Activated gamma-delta T cell treated with anti-CD3 and anti-CD28 coated beads, Interleukin-2, amount 50 U/mL, for 16 hours (primary cell): ENCODE measurements at regions not wholly inside any gene's neighbourhood (a gene's known extent, or its start where the extent isn't known, plus 50 kb on each side); places are given as distances from the start of the nearest gene placed in this dataset.

Source experiments
- DNase-seq: peaks from one replicate; pipeline ENCODE4 v3.0.0-alpha.2; 2020; ENCODE audit warnings: low read depth

DNA sequence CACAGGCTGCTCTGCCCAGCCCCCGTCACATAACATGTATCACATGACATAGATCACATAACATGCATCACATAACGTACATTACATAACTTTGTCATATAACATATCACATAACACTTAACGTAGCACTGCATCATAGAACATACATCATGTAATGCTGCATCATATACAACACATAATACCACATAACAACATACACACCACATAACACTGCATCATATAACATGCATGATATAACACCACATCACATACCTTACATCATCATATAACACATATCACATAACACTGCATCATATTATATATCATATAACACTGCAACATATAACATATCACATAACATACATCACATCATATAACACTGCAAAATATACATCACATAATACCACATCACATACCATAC, 83.8 kb downstream of the AXIN2 start:
- DNase-seq = no peak

DNA sequence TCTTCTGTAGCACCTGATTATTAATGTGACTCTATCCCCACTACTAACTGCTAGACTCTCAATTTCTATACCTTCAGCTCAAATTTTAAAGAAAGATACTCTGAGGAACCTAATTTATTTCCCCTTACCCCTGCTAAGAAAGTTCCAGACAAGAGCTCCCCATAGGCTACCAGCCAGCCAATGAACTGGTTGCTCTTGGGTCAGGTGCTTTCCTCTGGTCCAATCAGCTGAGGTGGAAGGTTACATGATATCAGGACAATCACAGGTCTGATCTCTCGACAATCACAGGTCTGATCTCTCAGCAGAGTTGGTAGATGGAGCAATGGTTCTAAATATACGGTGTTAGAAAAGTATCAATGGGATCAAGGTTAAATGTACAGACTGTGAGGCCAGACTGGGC, 86.8 kb downstream of the AXIN2 start:
- no peak for DNase-seq

DNA sequence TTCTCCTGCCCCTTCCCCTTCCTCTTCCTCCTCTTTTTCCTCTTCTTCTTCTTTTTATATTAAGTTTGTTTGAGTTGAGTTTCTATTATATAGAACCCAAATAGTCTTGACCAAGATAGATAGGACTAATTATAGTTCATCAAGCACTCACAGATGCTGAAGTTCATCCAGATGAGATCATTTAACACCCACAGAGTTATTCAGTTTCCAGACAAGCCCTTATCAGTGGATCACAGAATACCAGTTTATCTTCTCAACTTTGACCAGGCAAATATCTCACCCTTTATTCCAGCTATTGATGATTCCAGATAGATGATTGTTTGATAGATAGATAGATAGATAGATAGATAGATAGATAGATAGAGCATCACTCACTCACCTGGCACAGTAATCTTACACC, 87.5 kb downstream of the AXIN2 start:
- DNase-seq = no peak

DNA sequence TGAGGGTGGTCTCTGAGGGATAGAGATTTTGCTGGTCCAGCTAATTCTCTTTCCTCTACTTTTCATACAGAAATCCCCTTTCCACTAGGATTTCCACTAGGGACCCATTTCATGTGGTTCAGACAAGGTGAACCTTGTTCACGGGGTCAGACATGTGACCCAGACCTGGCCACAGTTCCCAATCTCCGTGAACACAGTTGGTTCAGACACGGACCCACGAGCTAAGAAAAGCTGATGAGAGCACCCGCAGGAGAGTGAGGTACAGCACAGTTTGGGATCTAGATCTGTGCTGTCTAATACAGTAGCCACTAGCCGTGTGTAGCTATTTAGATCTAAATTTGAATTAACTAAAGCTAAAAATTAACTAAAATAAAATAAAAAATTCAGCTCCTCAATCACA, 88.1 kb downstream of the AXIN2 start:
- DNase-seq = no peak

DNA sequence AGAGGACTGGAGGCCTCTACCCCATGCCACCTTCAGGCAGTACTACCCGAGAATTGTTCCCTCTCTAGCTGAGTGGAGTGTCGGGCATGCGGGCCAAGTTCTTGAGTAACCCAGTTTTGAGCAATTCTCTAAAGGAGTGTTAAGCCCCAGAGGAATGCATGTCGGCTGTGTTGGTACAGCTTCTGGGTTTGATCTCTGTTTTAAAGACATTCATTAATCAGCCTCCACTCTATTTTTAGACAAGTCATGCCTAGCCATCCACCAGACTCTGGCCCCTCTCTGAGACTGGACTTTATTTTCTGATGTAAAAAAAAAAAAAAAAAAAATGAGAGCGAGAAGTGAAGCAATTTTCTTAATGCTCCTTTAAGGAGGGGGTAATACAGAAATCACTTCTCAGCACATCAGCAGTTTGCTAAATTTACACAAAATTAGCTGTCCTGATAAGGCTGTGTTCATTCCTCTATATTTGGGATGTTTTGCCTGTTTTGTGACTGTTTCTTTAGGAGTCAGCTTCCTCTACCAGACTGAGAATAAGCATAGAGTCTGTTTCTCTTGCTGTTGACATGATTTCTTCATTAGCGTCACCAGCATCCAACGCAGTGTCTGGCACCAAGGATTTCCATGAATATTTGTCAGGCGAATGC, 88.7 kb downstream of the AXIN2 start:
- DNase-seq = no peak

DNA sequence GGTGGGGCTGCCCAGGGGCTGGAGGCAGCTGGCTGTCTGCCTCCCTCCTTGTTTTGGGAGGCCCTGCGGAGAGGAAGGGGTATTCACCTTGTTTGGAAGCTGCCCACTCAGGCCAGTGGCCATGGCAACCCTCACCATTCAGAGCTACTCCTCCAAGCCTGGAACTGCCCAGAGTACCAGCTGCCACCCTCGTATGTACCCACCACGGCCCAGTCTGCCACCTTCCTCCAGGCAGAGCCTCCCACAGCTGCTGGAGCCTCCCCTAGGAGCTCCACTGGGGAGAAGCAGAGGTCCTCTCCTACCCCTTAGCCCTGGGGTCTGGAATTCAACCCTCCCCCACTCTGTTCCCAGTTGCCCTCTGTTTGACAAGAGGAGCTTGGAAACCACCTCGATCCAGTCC, 90.7 kb downstream of the AXIN2 start:
- DNase-seq = no peak

DNA sequence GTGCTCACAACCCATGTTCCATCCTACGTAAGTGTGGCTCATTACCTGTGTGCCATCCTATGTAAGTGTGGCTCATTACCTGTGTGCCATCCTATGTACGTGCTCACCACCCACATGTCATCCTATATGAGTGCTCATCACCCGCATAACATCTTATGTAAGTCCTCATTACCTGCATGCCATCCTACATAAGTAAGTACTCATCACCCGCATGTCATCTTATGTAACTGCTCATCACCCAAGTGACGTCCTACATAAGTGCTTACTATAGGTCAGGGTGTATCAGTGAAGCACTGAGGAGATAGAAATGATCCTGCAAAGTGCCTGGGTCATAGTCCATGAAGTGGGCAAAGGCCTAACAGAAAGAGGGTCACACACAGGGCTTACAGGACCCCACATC, 93.1 kb downstream of the AXIN2 start:
- no peak for DNase-seq

DNA sequence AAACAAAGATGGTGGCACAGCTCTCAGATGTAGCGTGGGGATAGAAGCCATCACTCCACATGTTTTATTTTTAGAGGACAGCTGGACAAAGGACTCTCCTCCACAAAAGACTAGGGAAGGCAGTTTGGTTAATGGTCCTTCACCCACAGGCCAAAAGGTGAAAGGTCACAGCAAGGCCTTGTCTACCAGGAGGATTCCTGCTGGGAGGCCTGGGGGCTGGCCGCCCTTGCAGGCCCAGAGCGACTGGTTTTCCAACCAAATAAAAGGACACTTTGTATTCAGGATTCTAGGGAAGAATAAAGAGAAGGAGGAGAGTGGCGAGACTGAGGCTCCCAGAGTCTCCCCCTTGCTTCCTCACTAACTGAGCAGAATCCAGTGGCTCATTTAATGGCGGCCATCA, 94.3 kb downstream of the AXIN2 start:
- no peak for DNase-seq

DNA sequence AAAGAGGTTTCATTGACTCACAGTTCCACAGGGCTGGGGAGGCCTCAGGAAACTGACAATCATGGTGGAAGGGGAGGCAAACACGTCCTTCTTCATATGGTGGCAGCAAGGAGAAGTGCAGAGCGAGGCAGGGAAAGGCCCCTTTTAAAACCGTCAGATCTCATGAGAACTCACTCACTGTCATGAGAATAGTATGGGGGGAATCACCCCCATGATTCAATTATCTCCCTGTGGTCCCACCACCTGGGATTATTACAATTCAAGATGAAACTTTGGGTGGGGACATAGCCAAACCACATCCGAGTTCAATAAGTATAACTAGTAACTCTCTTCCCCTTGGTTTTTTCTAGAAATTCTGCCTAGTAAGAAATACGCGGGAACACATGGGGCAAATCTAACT, 94.9 kb downstream of the AXIN2 start:
- DNase-seq = no peak

DNA sequence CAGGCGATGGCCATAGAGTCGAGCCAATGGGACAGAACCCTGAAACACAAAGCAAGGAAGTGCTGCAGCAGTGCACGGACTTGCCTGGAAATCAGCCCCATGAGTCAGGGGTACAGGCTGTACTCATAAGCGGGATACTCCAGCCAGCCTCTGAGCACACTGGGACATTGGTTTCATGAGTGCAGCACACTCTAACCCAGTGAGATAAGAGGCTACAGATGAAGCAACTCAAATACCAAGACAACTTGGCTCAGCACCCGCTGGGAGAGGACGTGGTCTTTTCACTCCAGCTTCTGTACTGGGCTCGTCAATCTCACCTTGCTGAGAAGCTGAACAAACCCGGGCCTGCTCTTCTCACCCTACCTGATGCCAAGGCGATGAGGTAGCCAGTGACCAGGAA, 98.2 kb downstream of the AXIN2 start:
- no peak for DNase-seq

DNA sequence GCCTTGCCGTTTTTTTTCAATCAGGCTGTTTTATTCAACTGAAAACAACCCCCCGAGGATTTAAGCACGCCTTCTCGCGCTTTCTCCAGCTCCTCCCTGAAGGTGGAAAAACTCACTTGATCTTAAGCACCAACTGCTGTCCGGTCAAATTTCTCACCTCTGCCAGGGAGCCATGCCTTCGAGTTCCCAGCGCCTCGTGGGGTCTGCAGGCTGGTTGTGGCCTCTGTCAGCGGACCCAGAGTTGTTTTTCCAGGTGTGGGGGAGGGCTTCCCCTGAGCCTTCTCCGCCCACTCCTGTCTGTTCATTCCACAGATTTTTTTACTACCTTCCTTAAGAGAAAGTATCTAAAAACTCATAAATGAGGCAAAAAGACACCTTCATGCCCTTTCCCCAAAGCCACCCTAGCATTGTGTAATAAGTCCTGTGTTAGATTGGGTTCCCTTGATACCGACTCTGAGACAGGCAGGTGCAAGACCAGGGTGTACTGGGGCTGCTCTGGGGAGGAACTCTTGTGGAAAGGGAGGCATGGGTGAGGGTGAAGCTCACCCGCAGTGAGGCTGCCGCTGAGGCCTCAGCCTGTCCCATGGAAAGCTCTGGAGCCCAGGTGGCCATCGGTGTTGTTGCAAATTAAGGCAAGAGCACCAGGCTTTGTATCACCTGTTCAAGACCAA, 101.6 kb downstream of the AXIN2 start:
- DNase-seq = no peak

DNA sequence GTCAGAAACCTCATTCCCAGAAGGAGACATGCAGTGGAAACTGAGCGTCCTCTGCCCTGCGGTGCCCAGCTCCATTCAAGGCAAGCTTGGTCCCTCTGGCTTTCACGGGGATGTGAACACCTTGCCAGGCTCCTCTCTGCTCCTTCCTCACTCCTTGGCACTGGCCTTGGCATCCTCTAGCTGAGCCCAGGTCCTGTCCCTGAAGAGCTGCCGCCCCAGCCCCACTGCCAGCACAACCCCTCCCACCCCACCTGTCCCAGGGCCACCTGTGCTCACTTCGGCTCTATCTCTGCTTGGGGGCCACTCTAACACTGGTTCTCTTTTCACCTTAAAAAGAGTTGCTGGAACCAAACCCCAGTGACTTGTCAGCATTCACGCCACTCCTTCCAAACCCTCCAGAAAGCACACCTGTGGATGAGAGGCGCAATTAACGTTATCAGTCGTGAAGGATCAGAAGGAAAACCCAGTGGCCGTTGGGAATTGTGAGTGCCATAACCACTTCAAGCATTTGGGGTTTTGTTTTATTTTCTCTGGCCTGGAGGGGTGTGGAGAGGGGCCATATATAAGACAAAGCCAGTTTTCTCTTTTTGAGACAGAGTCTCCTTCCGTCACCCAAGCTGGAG, 103.7 kb downstream of the AXIN2 start:
- no peak for DNase-seq

DNA sequence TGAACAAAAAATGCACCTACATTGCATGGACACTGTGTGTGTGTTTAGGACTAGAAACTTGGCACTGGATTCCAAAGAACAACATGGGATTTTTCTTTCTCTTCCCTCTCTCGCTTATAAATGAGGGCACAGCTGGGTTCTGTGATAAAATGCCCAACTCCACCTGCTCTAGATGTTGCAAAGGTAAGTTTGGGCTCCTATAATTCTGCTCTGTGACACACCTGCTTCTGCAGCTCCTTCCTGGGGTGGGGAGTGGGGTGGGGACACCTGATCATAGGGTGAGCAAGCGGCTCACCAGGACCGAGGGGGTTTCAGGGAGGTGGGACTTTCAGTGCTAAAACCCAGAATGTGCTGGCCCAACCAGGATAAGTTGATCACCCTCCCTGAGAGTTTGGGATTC, 104.3 kb downstream of the AXIN2 start:
- no peak for DNase-seq

DNA sequence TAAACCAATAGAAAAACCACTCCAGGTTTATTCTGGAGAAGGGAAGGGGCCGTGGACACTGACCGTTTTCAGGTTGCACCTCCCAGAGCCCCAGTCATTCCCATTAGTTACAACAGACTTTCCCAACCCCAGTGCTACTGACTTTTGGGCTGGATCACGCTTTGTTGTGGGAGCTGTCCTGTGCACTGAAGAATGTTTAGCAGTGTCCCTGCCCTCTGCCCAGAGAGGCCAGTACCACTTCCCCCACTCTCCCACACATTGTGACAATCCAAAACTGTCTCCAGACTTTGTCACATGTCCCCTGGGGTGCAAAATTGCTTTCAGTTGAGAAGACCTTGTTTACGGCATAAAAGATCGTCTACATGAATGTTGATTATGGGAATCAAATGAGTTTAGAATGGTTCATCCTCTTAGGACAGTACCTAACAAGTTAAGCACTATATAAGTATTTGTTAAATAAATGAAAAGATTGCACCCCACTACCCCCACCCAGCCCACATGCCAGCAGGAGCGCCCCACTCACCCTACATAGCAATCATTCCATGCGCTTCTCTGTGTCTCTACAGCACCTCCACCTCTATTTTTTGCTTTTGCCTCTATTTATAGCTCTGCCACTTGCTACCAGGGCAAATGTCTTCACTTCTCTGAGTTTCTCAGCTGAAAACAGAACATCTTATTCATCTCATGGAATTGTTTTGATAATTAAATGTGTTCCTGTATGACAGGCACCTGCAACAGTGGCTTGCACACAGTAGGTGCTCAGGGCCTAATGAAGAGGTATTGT, 104.9 kb downstream of the AXIN2 start:
- no peak for DNase-seq

DNA sequence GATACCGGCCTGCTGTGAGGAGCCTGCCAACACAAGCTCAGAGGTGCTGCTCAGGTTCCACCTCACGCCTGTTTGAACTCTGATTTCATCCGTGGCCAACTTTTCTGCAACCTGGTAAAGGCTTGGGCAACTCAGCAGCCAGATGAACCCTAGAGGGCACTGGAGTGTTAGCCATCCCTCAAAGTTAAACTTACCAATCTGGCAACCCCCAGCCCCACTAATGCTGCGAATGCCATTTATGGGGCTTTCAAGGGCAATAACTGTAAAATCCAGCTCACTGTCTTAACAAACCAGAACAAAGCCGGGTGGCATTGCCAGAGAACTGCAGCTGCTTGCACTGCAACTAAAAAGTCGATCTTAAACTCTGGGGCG, 105.5 kb downstream of the AXIN2 start:
- no peak for DNase-seq

DNA sequence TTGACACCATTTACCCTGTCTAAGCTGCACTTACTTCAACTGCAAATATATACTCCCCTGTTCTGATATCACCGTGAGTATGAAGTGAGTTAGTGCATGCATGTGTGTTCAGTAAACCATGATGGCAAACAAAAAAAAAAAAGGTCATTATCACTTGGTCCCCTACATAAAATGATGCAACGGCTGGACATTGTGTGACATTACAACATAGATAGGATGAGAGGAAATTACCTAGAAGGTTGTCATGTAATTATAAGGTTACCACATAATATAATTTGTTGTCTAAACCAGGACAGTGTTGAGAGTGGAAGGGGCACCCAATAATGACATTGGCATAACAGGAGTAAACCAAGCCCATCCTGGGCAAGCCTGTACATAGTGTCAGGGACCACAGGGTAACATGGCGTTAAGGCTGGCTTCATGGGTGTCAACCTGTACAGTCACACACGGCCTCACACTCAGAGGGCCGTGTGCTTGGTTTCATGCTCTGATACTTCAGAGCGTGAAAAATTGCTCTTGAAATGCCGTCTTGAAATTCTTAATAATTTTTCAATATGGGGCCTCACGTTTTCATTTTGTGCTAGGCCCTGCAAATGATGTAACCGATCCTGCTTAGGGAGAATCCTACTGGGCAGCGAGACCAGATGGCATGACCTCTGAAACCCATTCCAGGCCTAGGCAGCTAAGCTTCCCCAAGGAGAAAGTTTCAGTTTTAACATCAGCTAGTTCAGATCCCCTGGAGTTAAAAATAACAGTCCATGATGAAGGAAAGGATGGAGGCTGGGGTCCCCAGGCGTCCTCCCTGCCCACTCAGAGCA, 106.1 kb downstream of the AXIN2 start:
- DNase-seq = no peak

DNA sequence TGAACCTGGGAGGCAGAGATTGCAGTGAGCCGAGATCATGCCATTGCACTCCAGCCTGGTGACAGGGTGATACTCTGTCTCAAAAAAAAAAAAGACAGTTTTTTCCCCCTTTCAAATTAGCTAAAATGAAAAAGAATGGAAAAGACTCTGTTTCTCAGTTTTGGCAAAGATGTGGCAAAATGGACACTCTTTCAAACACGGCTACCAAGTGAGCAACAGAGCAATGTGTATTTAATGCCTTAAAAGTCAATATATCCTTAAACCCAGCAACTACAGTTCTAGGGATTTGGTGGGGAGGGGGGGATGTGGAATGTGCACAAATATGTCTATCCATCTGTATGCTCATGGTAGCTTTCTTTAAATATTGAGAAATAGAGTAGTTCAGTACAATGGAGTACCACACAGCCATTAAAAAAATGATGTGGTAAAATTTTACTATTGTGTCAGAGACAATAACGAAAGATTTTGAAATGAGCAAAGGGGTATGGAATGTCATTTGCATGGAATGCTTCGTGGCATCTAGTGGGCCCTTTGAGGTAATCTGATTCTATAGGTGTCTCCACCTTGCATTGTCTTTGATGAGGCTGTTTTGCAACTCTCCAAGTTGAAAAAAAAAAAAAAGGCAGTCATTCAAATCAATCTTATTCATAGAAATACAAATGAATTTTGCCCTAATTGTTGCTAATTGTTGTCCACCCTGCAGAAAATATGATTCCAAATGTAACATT, 108.1 kb downstream of the AXIN2 start:
- no peak for DNase-seq

DNA sequence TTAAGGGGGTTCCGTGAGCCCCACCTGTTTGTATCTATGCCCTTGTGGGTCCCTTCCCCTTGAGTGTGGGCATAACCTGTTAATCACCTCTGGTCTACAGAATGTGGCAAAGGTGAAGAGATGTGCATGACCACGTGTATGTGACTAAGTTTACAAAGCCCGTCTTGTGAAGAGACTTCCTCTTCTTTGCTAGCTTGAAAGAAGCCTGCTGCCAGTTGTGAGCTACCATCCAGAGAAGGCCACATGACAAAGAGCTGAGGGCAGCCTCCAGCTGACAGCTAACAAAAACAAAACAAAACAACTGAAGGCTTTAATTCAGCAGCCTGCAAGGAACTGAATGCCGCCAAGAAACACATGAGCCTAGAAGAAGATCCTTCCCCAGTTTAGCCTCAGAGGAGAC, 112.0 kb downstream of the AXIN2 start:
- DNase-seq = no peak

DNA sequence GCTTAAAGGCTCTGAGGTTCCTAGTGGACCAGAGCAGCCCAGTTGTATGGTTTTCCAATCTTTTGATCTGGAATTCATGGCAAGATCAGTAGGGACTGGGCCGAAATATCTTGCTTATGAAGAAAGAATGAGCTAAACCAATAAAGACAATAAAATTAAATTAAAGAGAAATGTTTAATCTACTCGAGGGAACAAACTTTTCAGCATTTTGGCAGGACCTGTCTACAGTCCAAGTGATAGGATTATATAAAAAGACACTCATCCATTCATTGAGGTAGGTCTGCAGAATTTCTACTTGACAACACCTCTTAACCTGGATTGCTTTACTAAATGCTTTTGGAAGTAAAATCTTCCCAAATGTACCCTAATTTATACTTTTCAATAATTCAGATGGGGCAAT, 113.6 kb downstream of the AXIN2 start:
- DNase-seq = no peak

DNA sequence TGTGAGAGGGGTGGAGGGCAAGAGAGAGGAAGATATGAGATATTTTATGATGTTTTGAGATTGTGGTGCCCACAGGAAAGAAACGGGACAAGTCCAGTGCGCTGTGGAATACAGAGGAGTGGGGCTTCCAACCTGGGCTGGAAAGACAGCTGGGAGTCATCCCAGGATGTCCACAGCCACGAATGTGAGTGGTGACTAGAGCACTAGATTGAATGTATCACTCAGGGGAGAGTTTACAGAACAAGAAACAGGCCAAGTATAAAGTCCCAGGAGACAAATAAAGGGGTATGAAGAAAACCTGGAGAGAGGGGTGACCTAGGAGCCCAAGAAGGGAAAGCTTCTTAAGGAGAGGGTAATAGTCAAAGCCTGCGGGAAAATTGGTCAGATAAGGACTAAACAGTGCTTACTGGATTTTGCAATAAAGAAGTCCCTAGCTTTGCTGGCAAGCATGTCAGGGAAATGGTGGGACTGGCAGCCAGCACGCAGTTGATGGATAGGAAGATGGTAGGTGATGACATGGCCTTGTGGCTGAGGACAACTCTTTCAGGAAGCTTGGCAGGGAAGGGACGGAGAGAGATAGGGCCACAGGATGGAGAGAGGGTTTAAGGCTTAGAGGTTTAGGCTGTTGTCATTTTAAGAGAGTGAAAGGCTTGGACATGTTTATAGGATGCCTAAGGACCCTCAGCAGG, 114.5 kb downstream of the AXIN2 start:
- no peak for DNase-seq

DNA sequence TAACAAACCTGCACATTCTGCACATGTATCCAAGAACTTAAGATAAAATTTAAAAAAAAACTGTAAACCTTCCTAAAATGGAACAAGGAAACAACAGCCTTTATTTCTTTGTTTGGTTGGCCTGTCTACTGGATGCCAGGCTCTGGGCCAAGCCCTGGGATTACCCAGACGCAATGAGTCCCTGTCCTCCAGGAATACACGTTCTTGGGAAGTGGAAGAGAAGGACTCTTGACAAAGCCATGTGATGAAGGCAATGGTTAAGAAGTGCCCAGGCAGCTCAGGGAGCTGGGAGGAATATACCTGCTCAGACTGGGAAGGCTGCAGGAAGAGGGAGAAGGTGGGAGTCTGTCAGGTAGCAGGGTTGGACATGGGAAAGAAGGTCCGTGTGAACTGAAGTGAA, 115.4 kb downstream of the AXIN2 start:
- no peak for DNase-seq
